Effector memory CD8-positive, alpha-beta T cell (primary cell): ENCODE measurements at regions not wholly inside any gene's neighbourhood (a gene's known extent, or its start where the extent isn't known, plus 50 kb on each side); places are given as distances from the start of the nearest gene placed in this dataset.

Experiments
- ATAC-seq: fragments of 150-1000 bp; cut with Tn5 transposase; replicated peaks from 2 replicates; pipeline ENCODE4 v1.10.0; 2021; ENCODE audit warnings: mild to moderate bottlenecking, moderate library complexity
- DNase-seq, 3 experiments: peaks; one replicate each; pipeline ENCODE4 v3.0.0; 2021
- H3K27ac Mint-ChIP-seq, 2 donors: one replicate each; pipeline ENCODE4 v1.8.0; 2022; ENCODE audit warnings: mild to moderate bottlenecking in 2 of 2, mixed read lengths in 2 of 2, moderate library complexity in 2 of 2
- H3K27me3 Mint-ChIP-seq, 2 donors: one replicate each; pipeline ENCODE4 v1.8.0; 2022; ENCODE audit warnings: mixed read lengths in 2 of 2
- H3K36me3 Mint-ChIP-seq: one replicate; pipeline ENCODE4 v1.8.0; 2022; ENCODE audit warnings: mild to moderate bottlenecking, moderate library complexity, mixed read lengths; ENCODE audit not compliant: insufficient read depth
- H3K4me1 Mint-ChIP-seq, 2 donors: one replicate each; pipeline ENCODE4 v1.8.0; 2022; ENCODE audit warnings: low read depth in 2 of 2, mixed read lengths in 2 of 2
- H3K4me3 Mint-ChIP-seq, 2 donors: one replicate each; pipeline ENCODE4 v1.8.0; 2022; ENCODE audit warnings: mild to moderate bottlenecking in 2 of 2, mixed read lengths in 2 of 2, moderate library complexity in 2 of 2
- H3K9me3 Mint-ChIP-seq, 2 donors: one replicate each; pipeline ENCODE4 v1.8.0; 2022; ENCODE audit warnings: mixed read lengths in 2 of 2

GRCh38 chr11:92790366-92790765, 179.1 kb upstream of the MTNR1B start:
- peaks cover 0 to 2% of the 10 kb centered on the region in 2 donors for H3K9me3 Mint-ChIP-seq
- H3K27ac Mint-ChIP-seq, result no peak overlapping the region
- no peaks in the 10 kb centered on the region for H3K4me1 Mint-ChIP-seq
- DNase-seq (no peak), ATAC-seq (no peak)
- no peak overlapping the region for H3K4me3 Mint-ChIP-seq
- no peaks in the 10 kb centered on the region for H3K27me3 Mint-ChIP-seq
- H3K36me3 Mint-ChIP-seq, result no peaks in the 10 kb centered on the region

GRCh38 chr11:92790926-92791616, 178.4 kb upstream of the MTNR1B start:
- H3K4me3 Mint-ChIP-seq, result no peak overlapping the region
- no peaks in the 10 kb centered on the region for H3K27me3 Mint-ChIP-seq
- DNase-seq, result no peak
- H3K27ac Mint-ChIP-seq, result no peak overlapping the region
- no peaks in the 10 kb centered on the region for H3K4me1 Mint-ChIP-seq
- no peak for ATAC-seq
- no peaks in the 10 kb centered on the region for H3K36me3 Mint-ChIP-seq
- H3K9me3 Mint-ChIP-seq, result peaks cover 0 to 2% of the 10 kb centered on the region in 2 donors

- no peak overlapping the region for H3K27ac Mint-ChIP-seq
- no peak for DNase-seq
- H3K9me3 Mint-ChIP-seq, result peaks cover 0 to 2% of the 10 kb centered on the region in 2 donors
- no peaks in the 10 kb centered on the region for H3K36me3 Mint-ChIP-seq
- H3K4me3 Mint-ChIP-seq, result no peak overlapping the region
- H3K27me3 Mint-ChIP-seq, result no peaks in the 10 kb centered on the region
- no peaks in the 10 kb centered on the region for H3K4me1 Mint-ChIP-seq
- ATAC-seq, result no peak
These were observed 177.6 kb upstream of the MTNR1B start for GRCh38 chr11:92791886-92792285.

- H3K9me3 Mint-ChIP-seq, result peaks cover 0 to 2% of the 10 kb centered on the region in 2 donors
- H3K4me3 Mint-ChIP-seq, result no peak overlapping the region
- no peaks in the 10 kb centered on the region for H3K4me1 Mint-ChIP-seq
- ATAC-seq (no peak), DNase-seq (no peak)
- no peaks in the 10 kb centered on the region for H3K36me3 Mint-ChIP-seq
- no peaks in the 10 kb centered on the region for H3K27me3 Mint-ChIP-seq
- H3K27ac Mint-ChIP-seq, result no peak overlapping the region
These were observed 176.3 kb upstream of the MTNR1B start for GRCh38 chr11:92793189-92793588.

GRCh38 chr11:92794783-92795182, 174.7 kb upstream of the MTNR1B start:
- peaks cover 0 to 2% of the 10 kb centered on the region in 2 donors for H3K9me3 Mint-ChIP-seq
- no peak overlapping the region for H3K27ac Mint-ChIP-seq
- DNase-seq, result no peak
- H3K27me3 Mint-ChIP-seq, result no peaks in the 10 kb centered on the region
- no peak for ATAC-seq
- H3K36me3 Mint-ChIP-seq, result no peaks in the 10 kb centered on the region
- no peak overlapping the region for H3K4me3 Mint-ChIP-seq
- H3K4me1 Mint-ChIP-seq, result no peaks in the 10 kb centered on the region

GRCh38 chr11:92796744-92797143, 172.7 kb upstream of the MTNR1B start:
- Mint-ChIP-seq H3K27ac (no peak overlapping the region), H3K4me3 (no peak overlapping the region), H3K27me3 (no peaks in the 10 kb centered on the region), H3K36me3 (no peaks in the 10 kb centered on the region), H3K4me1 (no peaks in the 10 kb centered on the region), H3K9me3 (peaks cover 2 to 13% of the 10 kb centered on the region in 2 donors)
- ATAC-seq (no peak), DNase-seq (no peak)

- H3K36me3 Mint-ChIP-seq, result no peaks in the 10 kb centered on the region
- no peaks in the 10 kb centered on the region for H3K4me1 Mint-ChIP-seq
- no peak for DNase-seq
- H3K4me3 Mint-ChIP-seq, result no peak overlapping the region
- peaks cover 0 to 13% of the 10 kb centered on the region in 2 donors for H3K9me3 Mint-ChIP-seq
- no peaks in the 10 kb centered on the region for H3K27me3 Mint-ChIP-seq
- H3K27ac Mint-ChIP-seq, result no peak overlapping the region
- no peak for ATAC-seq
These were observed 171.6 kb upstream of the MTNR1B start for GRCh38 chr11:92797874-92798273.

GRCh38 chr11:92801685-92802084, 167.8 kb upstream of the MTNR1B start:
- ATAC-seq (no peak), DNase-seq (no peak)
- Mint-ChIP-seq H3K4me1 (no peaks in the 10 kb centered on the region), H3K36me3 (no peaks in the 10 kb centered on the region), H3K27me3 (no peaks in the 10 kb centered on the region), H3K27ac (no peak overlapping the region), H3K9me3 (peaks cover 4 to 22% of the 10 kb centered on the region in 2 donors), H3K4me3 (no peak overlapping the region)

- no peak overlapping the region for H3K4me3 Mint-ChIP-seq
- DNase-seq, result no peak
- no peak for ATAC-seq
- H3K36me3 Mint-ChIP-seq, result no peaks in the 10 kb centered on the region
- H3K4me1 Mint-ChIP-seq, result no peaks in the 10 kb centered on the region
- no peaks in the 10 kb centered on the region for H3K27me3 Mint-ChIP-seq
- H3K27ac Mint-ChIP-seq, result no peak overlapping the region
- H3K9me3 Mint-ChIP-seq, result peaks cover 4 to 22% of the 10 kb centered on the region in 2 donors
These were observed 166.8 kb upstream of the MTNR1B start for GRCh38 chr11:92802644-92803043.

- Mint-ChIP-seq H3K36me3 (no peaks in the 10 kb centered on the region), H3K4me1 (no peaks in the 10 kb centered on the region), H3K4me3 (no peak overlapping the region), H3K9me3 (peaks cover 4 to 22% of the 10 kb centered on the region in 2 donors), H3K27ac (no peak overlapping the region), H3K27me3 (no peaks in the 10 kb centered on the region)
- no peak for ATAC-seq
- no peak for DNase-seq
These were observed 166.1 kb upstream of the MTNR1B start for GRCh38 chr11:92803391-92803790.

- Mint-ChIP-seq H3K9me3 (peaks cover 4 to 22% of the 10 kb centered on the region in 2 donors), H3K4me3 (no peak overlapping the region), H3K4me1 (no peaks in the 10 kb centered on the region), H3K27me3 (no peaks in the 10 kb centered on the region), H3K27ac (no peak overlapping the region), H3K36me3 (no peaks in the 10 kb centered on the region)
- ATAC-seq (no peak), DNase-seq (no peak)
These were observed 165.0 kb upstream of the MTNR1B start for GRCh38 chr11:92804388-92804966.

- Mint-ChIP-seq H3K36me3 (no peaks in the 10 kb centered on the region), H3K9me3 (peaks cover 6 to 10% of the 10 kb centered on the region in 2 donors), H3K27ac (no peak overlapping the region), H3K4me3 (no peak overlapping the region), H3K4me1 (no peaks in the 10 kb centered on the region), H3K27me3 (no peaks in the 10 kb centered on the region)
- DNase-seq, result no peak
- no peak for ATAC-seq
These were observed 161.4 kb upstream of the MTNR1B start for GRCh38 chr11:92808022-92808421.

GRCh38 chr11:92810423-92811064, 158.9 kb upstream of the MTNR1B start:
- no peaks in the 10 kb centered on the region for H3K36me3 Mint-ChIP-seq
- H3K9me3 Mint-ChIP-seq, result peaks cover 4 to 5% of the 10 kb centered on the region in 2 donors
- H3K27me3 Mint-ChIP-seq, result no peaks in the 10 kb centered on the region
- no peak for ATAC-seq
- no peak overlapping the region for H3K27ac Mint-ChIP-seq
- H3K4me3 Mint-ChIP-seq, result no peak overlapping the region
- DNase-seq, result no peak
- H3K4me1 Mint-ChIP-seq, result no peaks in the 10 kb centered on the region

GRCh38 chr11:92811341-92811740, 158.1 kb upstream of the MTNR1B start:
- H3K27ac Mint-ChIP-seq, result no peak overlapping the region
- no peak for DNase-seq
- peaks cover 5 to 6% of the 10 kb centered on the region in 2 donors for H3K9me3 Mint-ChIP-seq
- no peaks in the 10 kb centered on the region for H3K4me1 Mint-ChIP-seq
- H3K36me3 Mint-ChIP-seq, result no peaks in the 10 kb centered on the region
- ATAC-seq, result no peak
- H3K27me3 Mint-ChIP-seq, result no peaks in the 10 kb centered on the region
- H3K4me3 Mint-ChIP-seq, result no peak overlapping the region
